ENCODE measurements at regions not wholly inside any gene's neighbourhood (a gene's known extent, or its start where the extent isn't known, plus 50 kb on each side); places are given as distances from the start of the nearest gene placed in this dataset.

DNA sequence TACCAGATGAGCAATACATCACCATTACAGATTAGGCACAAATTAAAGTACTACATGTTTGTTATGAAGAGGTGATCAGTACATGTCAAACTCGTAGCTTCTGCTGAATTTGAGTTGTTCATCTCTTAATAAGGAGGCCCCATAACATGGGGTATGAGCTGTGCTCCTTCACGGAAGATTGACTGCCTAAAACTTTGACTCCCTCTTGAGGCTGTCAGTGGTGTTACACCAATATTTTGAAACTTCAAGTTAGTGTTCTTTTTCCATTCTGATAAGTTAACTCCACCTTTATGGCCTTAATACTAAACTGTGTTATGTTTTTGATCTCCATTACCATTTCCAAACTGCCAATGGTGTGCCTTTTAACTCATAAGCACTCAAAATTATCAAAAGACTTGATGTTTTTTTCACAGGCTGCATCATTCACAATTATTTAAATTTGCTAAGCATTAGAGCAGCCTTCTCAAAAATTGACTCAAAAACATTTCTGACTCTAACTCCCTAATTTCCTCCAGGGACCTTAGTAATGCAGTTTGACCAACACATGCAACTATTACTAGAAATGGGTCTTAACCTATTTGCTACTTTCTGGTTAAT lies 1591.5 kb downstream of the PCDH9 start:
- H3K4me3 ChIP-seq (ENCODE audit: low read depth, low read length): no peak overlapping the region
- TF ChIP-seq, protein P1, sequence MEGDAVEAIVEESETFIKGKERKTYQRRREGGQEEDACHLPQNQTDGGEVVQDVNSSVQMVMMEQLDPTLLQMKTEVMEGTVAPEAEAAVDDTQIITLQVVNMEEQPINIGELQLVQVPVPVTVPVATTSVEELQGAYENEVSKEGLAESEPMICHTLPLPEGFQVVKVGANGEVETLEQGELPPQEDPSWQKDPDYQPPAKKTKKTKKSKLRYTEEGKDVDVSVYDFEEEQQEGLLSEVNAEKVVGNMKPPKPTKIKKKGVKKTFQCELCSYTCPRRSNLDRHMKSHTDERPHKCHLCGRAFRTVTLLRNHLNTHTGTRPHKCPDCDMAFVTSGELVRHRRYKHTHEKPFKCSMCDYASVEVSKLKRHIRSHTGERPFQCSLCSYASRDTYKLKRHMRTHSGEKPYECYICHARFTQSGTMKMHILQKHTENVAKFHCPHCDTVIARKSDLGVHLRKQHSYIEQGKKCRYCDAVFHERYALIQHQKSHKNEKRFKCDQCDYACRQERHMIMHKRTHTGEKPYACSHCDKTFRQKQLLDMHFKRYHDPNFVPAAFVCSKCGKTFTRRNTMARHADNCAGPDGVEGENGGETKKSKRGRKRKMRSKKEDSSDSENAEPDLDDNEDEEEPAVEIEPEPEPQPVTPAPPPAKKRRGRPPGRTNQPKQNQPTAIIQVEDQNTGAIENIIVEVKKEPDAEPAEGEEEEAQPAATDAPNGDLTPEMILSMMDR (IDR thresholded peaks at IDR 0.05; ENCODE audit: borderline replicate concordance, insufficient read depth, low read depth, low read length): peak; percentile 46; the same call in 1 of the 2 replicates

GRCh38 chr13:65633806-65634205 lies 1596.3 kb downstream of the PCDH9 start:
- no peak overlapping the region for H3K4me3 ChIP-seq (ENCODE audit: low read depth, low read length)
- TF ChIP-seq, protein P1 (IDR thresholded peaks at IDR 0.05; ENCODE audit: borderline replicate concordance, insufficient read depth, low read depth, low read length): no peak

- H3K4me3 ChIP-seq (ENCODE audit: low read depth, low read length): no peak overlapping the region
- TF ChIP-seq, protein P1 (IDR thresholded peaks at IDR 0.05; ENCODE audit: borderline replicate concordance, insufficient read depth, low read depth, low read length): no peak
Observed at GRCh38 chr13:65631078-65631477, 1599.1 kb downstream of the PCDH9 start.

GRCh38 chr13:65629926-65630325 lies 1600.2 kb downstream of the PCDH9 start:
- H3K4me3 ChIP-seq (ENCODE audit: low read depth, low read length): no peak overlapping the region

GRCh38 chr13:65623148-65623547 lies 1607.0 kb downstream of the PCDH9 start:
- no peak overlapping the region for H3K4me3 ChIP-seq (ENCODE audit: low read depth, low read length)
- TF ChIP-seq, protein P1 (IDR thresholded peaks at IDR 0.05; ENCODE audit: borderline replicate concordance, insufficient read depth, low read depth, low read length): no peak

More at GRCh38 chr13:65629926-65630325, 1600.2 kb downstream of the PCDH9 start:
- TF ChIP-seq, protein P1 (IDR thresholded peaks at IDR 0.05; ENCODE audit: borderline replicate concordance, insufficient read depth, low read depth, low read length): no peak

- TF ChIP-seq, protein P1 (IDR thresholded peaks at IDR 0.05; ENCODE audit: borderline replicate concordance, insufficient read depth, low read depth, low read length): no peak
- no peak overlapping the region for H3K4me3 ChIP-seq (ENCODE audit: low read depth, low read length)
Observed at GRCh38 chr13:65615506-65615905, 1614.6 kb downstream of the PCDH9 start.

GRCh38 chr13:65613004-65613403 lies 1617.1 kb downstream of the PCDH9 start:
- no peak overlapping the region for H3K4me3 ChIP-seq (ENCODE audit: low read depth, low read length)
- TF ChIP-seq, protein P1 (IDR thresholded peaks at IDR 0.05; ENCODE audit: borderline replicate concordance, insufficient read depth, low read depth, low read length): no peak
